ENCODE measurements at regions not wholly inside any gene's neighbourhood (a gene's known extent, or its start where the extent isn't known, plus 50 kb on each side); places are given as distances from the start of the nearest gene placed in this dataset.
"Not testable (repeated sequence)": the region's sequence is repeated elsewhere in the genome, so short reads cannot be mapped to it uniquely, and the experiment has no call there.

DNA sequence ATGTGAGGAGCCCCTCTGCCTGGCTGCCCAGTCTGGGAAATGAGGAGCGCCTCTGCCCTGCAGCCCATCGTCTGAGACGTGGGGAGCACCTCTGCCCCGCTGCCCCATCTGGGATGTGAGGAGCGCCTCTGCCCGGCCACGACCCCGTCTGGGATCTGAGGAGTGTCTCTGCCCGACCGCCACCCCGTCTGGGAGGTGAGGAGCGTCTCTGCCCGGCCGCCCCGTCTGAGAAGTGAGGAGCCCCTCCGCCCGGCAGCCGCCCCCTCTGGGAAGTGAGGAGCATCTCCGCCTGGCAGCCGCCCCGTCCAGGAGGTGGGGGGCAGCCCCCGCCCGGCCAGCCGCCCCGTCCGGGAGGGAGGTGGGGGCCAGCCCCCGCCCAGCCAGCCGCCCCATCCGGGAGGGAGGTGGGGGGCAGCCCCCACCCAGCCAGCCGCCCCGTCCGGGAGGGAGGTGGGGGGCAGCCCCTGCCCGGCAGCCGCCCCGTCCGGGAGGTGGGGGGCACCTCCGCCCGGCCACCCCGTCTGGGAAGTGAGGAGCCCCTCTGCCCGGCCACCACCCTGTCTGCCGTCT lies 238.1 kb downstream of the FNDC1 start:
- TF ChIP-seq, protein P1, sequence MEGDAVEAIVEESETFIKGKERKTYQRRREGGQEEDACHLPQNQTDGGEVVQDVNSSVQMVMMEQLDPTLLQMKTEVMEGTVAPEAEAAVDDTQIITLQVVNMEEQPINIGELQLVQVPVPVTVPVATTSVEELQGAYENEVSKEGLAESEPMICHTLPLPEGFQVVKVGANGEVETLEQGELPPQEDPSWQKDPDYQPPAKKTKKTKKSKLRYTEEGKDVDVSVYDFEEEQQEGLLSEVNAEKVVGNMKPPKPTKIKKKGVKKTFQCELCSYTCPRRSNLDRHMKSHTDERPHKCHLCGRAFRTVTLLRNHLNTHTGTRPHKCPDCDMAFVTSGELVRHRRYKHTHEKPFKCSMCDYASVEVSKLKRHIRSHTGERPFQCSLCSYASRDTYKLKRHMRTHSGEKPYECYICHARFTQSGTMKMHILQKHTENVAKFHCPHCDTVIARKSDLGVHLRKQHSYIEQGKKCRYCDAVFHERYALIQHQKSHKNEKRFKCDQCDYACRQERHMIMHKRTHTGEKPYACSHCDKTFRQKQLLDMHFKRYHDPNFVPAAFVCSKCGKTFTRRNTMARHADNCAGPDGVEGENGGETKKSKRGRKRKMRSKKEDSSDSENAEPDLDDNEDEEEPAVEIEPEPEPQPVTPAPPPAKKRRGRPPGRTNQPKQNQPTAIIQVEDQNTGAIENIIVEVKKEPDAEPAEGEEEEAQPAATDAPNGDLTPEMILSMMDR (conservative IDR thresholded peaks at IDR 0.05 in 1 of 2, IDR thresholded peaks at IDR 0.05 in 1 of 2; ENCODE audit: extremely low read depth in 1 of 2, insufficient read depth in 1 of 2, low read depth in 1 of 2, low read length in 2 of 2), result not testable (repeated sequence)
- not testable (repeated sequence) for TF ChIP-seq EZH2 (IDR thresholded peaks at IDR 0.05; ENCODE audit: borderline replicate concordance, low read length)
